HEK293 (cell line): ENCODE measurements at regions not wholly inside any gene's neighbourhood (a gene's known extent, or its start where the extent isn't known, plus 50 kb on each side); places are given as distances from the start of the nearest gene placed in this dataset.

Experiments
- HOXA7 ChIP-seq: sonication (generic); formaldehyde crosslinking; IDR thresholded peaks from 2 replicates; pipeline ENCODE4 v1.8.1; 2022; ENCODE audit warnings: missing genetic modification reagents, borderline replicate concordance
- REST ChIP-seq: fragments of 450-650 bp; formaldehyde crosslinking; IDR thresholded peaks from 2 replicates; pipeline ENCODE4 v1.5.1; 2016; ENCODE audit warnings: missing biosample characterization, missing genetic modification characterization
- SALL2 ChIP-seq: fragments of 450-650 bp; formaldehyde crosslinking; IDR thresholded peaks from 2 replicates; pipeline ENCODE4 v1.5.0; 2017; ENCODE audit warnings: missing biosample characterization, mild to moderate bottlenecking, missing genetic modification characterization, borderline replicate concordance
- ZNF146 ChIP-seq: fragments of 450-650 bp; formaldehyde crosslinking; IDR thresholded peaks from 2 replicates; pipeline ENCODE4 v1.5.1; 2016; ENCODE audit warnings: missing biosample characterization, missing genetic modification characterization
- ZNF175 ChIP-seq: fragments of 450-650 bp; formaldehyde crosslinking; IDR thresholded peaks from 2 replicates; pipeline ENCODE4 v1.5.1; 2016; ENCODE audit warnings: missing biosample characterization, missing genetic modification characterization
- ZNF416 ChIP-seq: fragments of 450-650 bp; formaldehyde crosslinking; IDR thresholded peaks from 2 replicates; pipeline ENCODE4 v1.5.1; 2016; ENCODE audit warnings: missing biosample characterization, missing genetic modification characterization
- ZNF548 ChIP-seq: fragments of 450-650 bp; formaldehyde crosslinking; IDR thresholded peaks from 2 replicates; pipeline ENCODE4 v1.5.1; 2016; ENCODE audit warnings: missing biosample characterization, missing genetic modification characterization
- TF ChIP-seq, protein P1 (sequence below): fragments of 450-650 bp; formaldehyde crosslinking; IDR thresholded peaks from 2 replicates; pipeline ENCODE4 v1.5.1; 2016; ENCODE audit warnings: missing biosample characterization, missing genetic modification characterization
- TF ChIP-seq, protein P2 (sequence below): IDR thresholded peaks from 2 replicates; pipeline ENCODE4 v1.6.1; 2011; ENCODE audit warnings: mild to moderate bottlenecking, low read depth, low read length, borderline replicate concordance
- TF ChIP-seq, protein P3 (sequence below): sonication (generic); formaldehyde crosslinking; IDR thresholded peaks from 2 replicates; pipeline ENCODE4 v1.8.1; 2022; ENCODE audit warnings: mild to moderate bottlenecking, moderate library complexity, missing genetic modification reagents
- TF ChIP-seq, protein P4 (sequence below): fragments of 450-650 bp; formaldehyde crosslinking; IDR thresholded peaks from 2 replicates; pipeline ENCODE4 v1.5.1; 2016; ENCODE audit warnings: missing biosample characterization, missing genetic modification characterization

GRCh38 chrX:15918003-15918402 lies 63.4 kb upstream of the AP1S2 start:
- TF ChIP-seq, protein P1, sequence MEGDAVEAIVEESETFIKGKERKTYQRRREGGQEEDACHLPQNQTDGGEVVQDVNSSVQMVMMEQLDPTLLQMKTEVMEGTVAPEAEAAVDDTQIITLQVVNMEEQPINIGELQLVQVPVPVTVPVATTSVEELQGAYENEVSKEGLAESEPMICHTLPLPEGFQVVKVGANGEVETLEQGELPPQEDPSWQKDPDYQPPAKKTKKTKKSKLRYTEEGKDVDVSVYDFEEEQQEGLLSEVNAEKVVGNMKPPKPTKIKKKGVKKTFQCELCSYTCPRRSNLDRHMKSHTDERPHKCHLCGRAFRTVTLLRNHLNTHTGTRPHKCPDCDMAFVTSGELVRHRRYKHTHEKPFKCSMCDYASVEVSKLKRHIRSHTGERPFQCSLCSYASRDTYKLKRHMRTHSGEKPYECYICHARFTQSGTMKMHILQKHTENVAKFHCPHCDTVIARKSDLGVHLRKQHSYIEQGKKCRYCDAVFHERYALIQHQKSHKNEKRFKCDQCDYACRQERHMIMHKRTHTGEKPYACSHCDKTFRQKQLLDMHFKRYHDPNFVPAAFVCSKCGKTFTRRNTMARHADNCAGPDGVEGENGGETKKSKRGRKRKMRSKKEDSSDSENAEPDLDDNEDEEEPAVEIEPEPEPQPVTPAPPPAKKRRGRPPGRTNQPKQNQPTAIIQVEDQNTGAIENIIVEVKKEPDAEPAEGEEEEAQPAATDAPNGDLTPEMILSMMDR (tag by site-specific recombination) = no peak
- no peak for TF ChIP-seq HOXA7 (CRISPR knock-in tag)
- TF ChIP-seq, protein P2, sequence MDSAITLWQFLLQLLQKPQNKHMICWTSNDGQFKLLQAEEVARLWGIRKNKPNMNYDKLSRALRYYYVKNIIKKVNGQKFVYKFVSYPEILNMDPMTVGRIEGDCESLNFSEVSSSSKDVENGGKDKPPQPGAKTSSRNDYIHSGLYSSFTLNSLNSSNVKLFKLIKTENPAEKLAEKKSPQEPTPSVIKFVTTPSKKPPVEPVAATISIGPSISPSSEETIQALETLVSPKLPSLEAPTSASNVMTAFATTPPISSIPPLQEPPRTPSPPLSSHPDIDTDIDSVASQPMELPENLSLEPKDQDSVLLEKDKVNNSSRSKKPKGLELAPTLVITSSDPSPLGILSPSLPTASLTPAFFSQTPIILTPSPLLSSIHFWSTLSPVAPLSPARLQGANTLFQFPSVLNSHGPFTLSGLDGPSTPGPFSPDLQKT = no peak
- no peak for TF ChIP-seq REST (tag by site-specific recombination)
- TF ChIP-seq, protein P3, sequence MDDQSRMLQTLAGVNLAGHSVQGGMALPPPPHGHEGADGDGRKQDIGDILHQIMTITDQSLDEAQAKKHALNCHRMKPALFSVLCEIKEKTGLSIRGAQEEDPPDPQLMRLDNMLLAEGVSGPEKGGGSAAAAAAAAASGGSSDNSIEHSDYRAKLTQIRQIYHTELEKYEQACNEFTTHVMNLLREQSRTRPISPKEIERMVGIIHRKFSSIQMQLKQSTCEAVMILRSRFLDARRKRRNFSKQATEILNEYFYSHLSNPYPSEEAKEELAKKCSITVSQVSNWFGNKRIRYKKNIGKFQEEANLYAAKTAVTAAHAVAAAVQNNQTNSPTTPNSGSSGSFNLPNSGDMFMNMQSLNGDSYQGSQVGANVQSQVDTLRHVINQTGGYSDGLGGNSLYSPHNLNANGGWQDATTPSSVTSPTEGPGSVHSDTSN (CRISPR knock-in tag) = no peak
- no peak for TF ChIP-seq ZNF175 (tag by site-specific recombination)
- TF ChIP-seq, protein P4, sequence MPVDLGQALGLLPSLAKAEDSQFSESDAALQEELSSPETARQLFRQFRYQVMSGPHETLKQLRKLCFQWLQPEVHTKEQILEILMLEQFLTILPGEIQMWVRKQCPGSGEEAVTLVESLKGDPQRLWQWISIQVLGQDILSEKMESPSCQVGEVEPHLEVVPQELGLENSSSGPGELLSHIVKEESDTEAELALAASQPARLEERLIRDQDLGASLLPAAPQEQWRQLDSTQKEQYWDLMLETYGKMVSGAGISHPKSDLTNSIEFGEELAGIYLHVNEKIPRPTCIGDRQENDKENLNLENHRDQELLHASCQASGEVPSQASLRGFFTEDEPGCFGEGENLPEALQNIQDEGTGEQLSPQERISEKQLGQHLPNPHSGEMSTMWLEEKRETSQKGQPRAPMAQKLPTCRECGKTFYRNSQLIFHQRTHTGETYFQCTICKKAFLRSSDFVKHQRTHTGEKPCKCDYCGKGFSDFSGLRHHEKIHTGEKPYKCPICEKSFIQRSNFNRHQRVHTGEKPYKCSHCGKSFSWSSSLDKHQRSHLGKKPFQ (tag by site-specific recombination) = no peak
- no peak for TF ChIP-seq ZNF146 (tag by site-specific recombination)
- TF ChIP-seq ZNF416 (tag by site-specific recombination) = no peak
- no peak for TF ChIP-seq ZNF548 (tag by site-specific recombination)
- no peak for TF ChIP-seq SALL2 (tag by site-specific recombination)
